NCI-H1417 (cell line): ENCODE measurements at regions not wholly inside any gene's neighbourhood (a gene's known extent, or its start where the extent isn't known, plus 50 kb on each side); places are given as distances from the start of the nearest gene placed in this dataset.
A peak's percentile ranks its signal among the peaks of the same experiment; 100 is the strongest.

Experiments
- DNase-seq, 3 experiments: peaks; one replicate each; lab custom pipeline; 2025; lab: John Stamatoyannopoulos, UW

DNA sequence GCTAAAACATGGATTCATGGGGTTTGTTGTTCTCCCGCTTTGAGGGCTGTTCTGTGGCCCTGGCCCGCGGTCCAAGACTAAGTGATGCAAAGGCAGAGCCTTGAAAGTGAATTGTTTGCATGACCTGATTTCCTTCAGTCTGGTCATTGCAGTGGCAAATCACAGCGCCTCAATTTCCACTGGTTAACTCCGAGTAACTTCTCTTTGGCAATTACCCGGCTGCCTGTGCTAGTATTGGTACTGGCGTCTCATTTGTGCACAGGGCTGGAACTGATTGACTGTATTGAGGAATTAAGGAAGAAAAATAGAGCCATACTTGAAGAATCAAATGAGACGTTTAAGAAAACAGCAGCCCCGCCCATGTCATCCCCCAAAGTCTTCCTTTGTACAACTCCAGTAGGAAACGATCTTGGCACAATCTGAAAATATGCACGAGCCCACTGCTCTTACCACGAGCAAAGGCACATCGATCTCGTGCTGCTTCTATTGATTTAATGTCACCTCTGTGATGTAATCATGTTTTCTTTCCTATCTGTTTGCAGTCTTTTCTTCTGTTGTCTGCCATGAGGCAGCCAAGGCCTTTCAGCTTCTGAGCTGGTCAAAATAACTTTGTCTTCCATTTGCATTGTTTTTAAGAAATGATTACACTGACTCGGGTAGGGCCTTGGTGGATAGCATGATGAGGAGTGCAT, 60.6 kb upstream of the SHH start:
- no peak for DNase-seq

DNA sequence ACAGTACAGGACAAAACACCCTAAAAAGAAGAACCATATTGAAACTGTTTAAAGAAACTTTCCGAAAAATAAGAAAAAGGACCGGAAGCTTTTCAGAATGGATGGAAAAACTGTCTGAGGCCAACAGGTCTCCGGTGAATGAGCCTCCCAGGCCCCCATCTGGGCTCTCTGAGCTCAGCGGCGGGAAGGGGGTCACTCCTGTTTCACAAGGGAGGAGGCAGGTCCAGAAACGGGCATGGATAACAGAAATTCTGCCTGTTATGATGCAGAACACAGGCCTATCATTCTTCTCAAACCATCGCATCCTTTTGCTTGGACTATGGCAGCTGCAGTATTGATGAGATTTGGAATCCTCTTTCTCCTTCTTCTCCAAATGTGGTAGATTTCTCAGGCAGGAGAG, 58.9 kb upstream of the SHH start:
- DNase-seq: no peak

DNA sequence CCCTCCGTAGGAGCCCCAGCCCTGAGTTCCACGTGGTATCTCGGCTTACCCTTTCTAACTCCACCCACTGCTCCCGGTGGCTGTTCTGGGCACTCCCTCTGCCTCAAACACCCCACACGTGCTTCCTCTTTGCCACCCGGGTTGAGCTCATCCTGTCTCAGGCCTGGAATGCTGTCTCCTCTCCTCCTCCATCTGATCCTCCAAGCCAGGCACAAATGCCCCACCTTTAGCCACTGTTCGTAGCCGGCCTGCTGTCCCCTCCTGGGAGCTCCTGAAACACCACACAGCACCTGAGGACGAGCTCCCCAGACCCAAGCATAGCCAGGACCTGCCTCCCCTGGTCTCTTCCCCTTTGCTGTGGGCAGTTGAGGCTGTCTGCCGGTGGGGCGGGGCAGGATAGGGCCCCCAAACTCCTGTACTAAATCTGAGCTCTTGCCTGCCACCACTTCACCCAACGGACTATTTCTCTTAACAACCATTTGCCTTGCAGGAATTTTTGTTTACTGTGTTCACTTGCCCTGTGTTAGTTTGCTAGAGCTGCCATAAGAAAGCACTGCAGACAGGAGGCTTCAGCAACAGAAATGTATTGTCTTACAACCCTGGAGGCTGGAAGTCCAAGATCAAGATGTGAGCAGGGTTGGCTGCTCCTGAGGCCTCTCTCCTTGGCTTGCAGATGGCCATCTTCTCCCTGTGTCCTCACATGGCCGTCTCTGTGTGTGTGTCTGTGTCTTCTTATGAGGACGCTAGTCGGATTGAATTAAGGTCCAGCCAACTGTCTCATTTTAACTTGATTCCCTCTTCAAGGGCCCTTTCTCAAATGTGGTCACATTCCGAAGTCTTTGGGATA, 58.3 kb upstream of the SHH start:
- DNase-seq: no peak

DNA sequence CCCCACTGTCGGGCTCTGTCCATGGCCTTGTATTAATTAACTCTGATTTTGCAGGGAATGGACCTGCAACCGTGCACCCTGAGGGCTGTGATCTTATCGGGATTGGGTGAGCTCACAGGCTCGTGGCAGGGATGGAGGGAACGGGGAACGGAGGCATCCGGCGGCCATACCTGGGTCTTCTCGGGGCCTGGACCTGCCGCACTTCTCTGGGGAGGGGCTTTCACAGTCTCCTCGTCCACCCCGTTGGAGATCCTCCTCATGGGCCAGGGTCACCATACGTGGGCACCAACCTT, 57.5 kb upstream of the SHH start:
- DNase-seq: no peak

DNA sequence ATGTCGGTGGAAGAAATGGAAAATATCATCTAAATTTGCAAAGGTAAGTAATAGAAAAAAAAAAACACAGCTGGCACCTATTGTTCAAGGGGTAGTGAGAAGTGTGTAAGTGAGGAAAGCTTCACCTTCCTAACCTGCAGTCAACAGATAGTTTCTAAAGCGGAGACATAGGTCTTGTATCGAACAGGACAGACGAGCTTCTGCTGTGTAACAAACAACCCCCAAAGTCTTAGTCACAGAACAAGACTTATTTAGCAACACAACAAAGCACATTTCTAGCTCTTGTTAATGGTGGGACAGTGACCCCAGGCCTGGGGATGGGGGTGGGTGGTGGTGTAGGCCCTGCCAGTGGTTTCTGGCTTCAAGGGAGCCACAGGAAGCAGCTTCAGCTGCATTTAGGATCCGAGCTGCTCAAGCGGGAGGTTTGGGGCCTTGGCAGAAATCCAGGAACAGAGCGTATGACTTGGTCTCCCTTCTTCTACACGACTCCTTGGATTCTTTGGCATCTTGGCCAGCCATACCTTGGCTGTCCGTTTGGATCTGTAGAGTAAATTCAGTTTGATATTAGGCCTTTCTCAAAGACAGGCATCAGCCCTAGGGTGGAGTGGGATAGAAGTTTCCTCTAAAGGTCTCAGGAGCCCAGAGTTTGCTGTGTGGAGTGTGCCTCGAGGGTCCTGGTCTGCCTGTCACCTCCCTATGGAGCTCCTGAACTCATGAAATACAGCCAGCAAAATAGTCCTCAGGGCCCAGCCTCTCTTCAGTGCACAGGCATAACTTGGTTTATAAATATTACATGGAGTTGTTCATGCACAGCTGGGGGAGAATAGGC, 56.9 kb upstream of the SHH start:
- no peak for DNase-seq

DNA sequence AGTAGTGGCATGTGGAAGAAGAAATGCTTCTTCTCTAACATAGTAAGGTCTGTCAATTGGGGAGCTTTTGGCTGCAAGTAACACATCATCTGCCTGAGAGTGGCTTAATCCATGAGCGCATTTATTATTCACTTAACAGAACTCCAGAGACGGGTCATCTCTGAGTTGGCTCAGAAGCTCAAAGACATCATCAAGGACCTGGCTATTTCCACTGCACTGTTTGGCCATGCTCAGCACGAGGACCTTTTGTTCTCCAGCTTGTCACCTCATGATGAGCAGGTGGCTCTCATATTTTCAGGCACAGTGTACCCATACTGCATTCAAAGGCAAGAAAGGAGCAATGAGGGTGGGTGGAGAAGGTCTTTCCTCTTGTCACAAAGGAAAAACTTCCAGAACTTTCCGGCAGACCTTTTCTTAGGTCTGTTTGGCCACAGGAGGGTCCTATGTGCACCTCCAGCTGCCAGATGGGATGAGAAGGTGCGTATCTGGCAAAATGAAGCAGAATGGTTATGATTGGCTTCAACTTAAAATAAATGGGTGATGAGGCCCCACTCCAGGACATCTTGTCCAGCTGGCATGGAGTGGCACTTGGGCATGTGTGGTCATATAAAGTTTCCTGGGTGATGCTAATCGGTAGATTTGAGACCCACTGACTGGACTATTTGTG, 55.6 kb upstream of the SHH start:
- DNase-seq: no peak

DNA sequence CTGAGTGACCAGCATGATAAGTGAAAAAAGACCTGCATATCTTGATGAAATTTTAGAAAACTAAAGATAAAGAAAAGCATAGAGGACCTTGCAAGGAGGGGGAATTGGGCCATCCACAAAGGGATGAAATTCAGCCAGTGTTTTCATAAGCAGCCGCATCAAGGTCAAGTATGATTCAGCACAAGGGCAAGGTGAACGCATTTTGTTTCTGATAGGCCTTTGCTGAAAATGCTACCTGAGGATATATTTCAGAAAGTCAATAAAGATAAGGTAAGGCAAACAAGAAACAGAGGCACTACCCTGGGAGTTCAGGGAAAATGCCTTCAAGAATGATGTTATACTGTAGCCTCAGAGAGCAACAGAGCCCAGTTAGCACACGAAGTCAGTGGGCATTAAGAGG, 55.0 kb upstream of the SHH start:
- DNase-seq: no peak

DNA sequence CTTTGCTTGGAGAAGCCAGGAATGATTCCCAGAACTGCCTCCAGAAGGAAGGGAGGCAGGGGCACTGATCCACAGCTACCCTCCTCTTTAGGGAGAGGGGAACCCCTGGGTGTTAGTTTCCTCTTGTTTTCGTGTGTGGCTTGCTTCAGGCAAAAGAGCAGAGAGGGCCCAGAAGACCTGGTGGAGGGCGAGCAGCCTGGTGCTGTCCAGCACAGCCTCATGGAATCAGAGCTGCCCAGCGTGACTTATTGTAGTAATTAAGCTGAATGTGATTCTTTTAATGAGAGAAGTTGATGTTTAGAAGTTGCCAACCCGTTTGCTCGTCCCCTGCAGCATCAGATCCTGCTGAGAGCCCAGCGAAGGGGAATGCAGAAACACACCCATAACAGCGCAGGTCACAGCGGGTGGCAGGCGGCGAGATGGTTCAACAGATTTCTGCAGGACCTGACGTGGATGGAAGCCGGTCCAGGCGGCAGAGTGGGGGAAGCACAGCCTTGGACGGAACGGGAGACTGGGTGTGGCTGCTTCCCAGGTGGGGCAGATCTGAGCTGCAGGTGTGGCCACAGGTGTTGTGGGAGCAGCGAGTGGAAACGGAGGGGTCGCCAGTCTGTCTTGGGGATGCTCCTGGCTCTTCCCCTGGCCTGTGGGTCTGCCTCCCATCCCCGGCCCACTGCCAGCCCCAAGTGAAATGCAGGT, 53.7 kb upstream of the SHH start:
- peak in 1 of 3 experiments; percentile 15 for DNase-seq

DNA sequence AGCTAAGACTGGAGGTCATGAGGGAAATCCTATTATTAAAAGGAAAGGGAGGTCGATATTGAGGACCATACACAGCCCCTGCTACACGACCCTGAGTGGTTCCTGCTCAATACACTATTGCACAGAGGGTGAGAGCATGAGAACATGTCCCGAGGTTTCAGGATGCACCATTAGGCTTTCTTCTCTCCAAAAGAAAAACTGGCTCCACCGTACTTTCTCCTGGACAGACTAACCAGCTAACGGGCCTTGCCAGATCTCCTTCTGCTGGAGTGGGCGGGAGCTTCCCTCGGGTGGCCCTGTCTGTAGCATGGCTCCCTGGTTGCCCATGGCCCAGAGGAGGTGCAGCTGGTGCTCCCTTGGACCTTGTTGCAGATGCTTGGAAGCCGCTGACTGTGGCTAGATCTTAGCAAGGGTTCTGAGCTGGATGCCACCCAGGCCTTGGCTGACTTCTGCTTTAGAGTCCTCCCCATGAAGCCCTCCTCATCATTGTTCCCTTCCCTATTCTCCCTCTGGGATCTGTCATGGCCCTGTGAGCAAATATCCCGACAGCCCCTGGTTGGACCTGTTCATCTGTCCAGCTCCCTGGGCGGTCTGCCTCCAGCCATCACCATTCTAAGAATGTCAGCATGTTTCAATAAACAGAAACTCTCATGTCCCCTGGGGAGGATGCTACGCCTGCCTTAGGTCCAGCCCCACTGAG, 52.9 kb upstream of the SHH start:
- no peak for DNase-seq

DNA sequence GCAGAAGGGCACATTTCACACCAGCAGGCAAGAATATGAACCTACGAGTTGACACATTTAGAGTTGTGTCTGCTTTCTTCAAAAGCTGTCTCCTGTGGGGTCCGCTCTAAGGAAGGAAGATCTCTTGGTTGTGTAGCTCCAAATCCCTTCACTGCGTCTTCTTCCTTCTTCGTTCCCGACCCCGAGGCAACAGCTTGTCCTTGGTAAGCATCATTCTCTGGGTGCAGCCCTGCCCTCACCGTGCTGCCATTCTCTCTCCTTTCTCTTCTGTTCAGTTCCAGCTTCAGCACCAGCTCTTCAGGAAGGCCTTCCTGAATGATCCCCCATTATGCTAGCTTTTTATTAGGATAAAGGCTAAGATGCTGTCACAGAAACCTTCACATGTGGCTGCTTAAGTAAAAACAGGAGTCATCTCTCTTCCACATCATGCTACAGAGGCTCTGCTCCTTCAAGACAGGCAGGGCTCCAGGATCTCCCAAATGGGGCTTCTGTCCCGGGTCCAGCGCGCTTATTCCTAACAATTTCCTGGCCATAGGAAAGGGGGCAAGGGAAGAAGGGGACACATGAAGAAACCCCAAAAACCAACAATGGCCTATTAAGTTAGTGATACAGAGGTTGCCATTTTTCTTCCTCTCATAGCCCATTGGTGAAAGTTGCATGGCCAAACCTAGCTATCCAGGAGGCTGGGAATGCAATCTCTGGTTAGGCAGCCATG, 52.2 kb upstream of the SHH start:
- no peak for DNase-seq

DNA sequence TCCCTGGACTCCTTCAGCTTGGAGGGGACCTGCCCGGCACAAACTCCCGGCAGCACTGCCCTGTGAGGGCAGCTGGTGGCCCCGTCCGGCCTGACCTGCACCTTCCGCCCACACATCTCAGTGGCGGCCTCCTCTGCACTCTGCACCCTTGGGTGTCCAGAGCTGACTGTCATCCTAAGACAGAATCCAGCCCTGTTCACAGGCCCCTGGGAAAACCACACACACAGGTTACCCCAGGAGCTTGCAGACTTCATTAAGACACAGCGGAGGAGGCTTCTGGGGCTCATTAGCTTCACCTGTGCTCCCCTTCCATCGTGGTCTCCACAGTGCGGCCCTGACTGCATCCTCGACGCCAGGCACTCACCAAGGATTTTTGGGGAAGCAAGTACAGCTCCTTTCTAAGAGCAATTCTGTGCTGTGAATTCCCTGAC, 51.5 kb upstream of the SHH start:
- DNase-seq: no peak

DNA sequence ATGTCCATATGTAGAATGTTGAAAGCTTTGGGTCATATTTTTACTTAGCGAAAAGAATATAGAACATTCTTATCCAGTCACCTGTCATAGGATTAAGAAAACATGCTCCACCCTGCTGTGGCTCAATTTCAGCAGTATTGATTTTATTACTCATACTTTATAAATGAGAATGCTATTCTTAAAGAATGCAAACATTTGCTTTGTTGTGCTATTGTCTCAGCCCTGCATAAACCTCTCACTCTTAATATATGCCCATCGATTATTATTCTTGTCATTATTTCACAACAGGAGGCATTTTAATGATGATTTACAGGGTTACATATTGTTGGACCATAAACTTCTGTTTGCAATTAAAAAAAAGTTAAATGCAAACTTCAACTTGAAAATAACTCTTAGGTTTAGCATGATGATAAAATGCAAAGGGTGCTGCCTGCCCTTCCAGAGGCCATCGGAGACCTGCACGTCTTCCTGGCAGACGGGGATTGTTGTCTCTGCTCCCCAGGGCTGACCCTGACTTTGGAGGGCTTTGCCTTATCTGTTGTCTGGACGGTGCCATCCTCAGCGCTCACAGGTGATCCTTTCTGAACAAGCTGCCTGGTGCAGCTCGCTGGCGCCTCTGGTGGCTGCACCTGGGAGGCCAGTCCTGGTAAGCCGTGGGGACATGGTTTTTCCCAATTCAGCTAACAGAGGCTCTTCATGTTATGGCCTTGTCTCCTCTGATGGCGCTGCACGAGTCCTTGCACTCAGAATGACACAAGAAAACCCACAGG, 50.0 kb upstream of the SHH start:
- peak in 1 of 3 experiments; percentile 35 for DNase-seq
